HFFc6 (cell line): ENCODE measurements at regions not wholly inside any gene's neighbourhood (a gene's known extent, or its start where the extent isn't known, plus 50 kb on each side); places are given as distances from the start of the nearest gene placed in this dataset.

Source experiments
- DNase-seq: peaks from one replicate; pipeline ENCODE4 v3.0.0-alpha.2; 2018
- H3K27ac Mint-ChIP-seq: 2 replicates; pipeline ENCODE4 v1.8.0; 2020; ENCODE audit warnings: mild to moderate bottlenecking, mixed read lengths
- H3K27me3 Mint-ChIP-seq: 2 replicates; pipeline ENCODE4 v1.8.0; 2021; ENCODE audit warnings: mild to moderate bottlenecking, moderate library complexity, mixed read lengths; ENCODE audit not compliant: insufficient read depth
- H3K36me3 Mint-ChIP-seq: 2 replicates; pipeline ENCODE4 v1.8.0; 2021; ENCODE audit warnings: low read depth, mixed read lengths
- H3K4me1 Mint-ChIP-seq: 2 replicates; pipeline ENCODE4 v1.8.0; 2020; ENCODE audit warnings: low read depth, mixed read lengths
- H3K4me3 Mint-ChIP-seq: 2 replicates; pipeline ENCODE4 v1.8.0; 2020; ENCODE audit warnings: mild to moderate bottlenecking, moderate library complexity, mixed read lengths
- H3K9me3 Mint-ChIP-seq: 2 replicates; pipeline ENCODE4 v1.8.0; 2020; ENCODE audit warnings: mild to moderate bottlenecking, mixed read lengths
- CTCF ChIP-seq: fragments of 200-600 bp; sonication (generic); IDR thresholded peaks from 2 replicates; pipeline ENCODE4 v1.5.0; 2021; ENCODE audit warnings: antibody characterized with exemption, mild to moderate bottlenecking

GRCh38 chr14:62626416-62626815 is 418.8 kb downstream of the KCNH5 start:
- TF ChIP-seq CTCF: no peak
- peaks cover 5% of the 10 kb centered on the region; the same call in 1 of the 2 replicates for H3K36me3 Mint-ChIP-seq
- no peaks in the 10 kb centered on the region; the same call in 1 of the 2 replicates for H3K27me3 Mint-ChIP-seq
- no peak overlapping the region for H3K27ac Mint-ChIP-seq
- H3K4me3 Mint-ChIP-seq: no peak overlapping the region
- peaks cover 51% of the 10 kb centered on the region for H3K9me3 Mint-ChIP-seq
- H3K4me1 Mint-ChIP-seq: no peaks in the 10 kb centered on the region
- DNase-seq: no peak

DNA sequence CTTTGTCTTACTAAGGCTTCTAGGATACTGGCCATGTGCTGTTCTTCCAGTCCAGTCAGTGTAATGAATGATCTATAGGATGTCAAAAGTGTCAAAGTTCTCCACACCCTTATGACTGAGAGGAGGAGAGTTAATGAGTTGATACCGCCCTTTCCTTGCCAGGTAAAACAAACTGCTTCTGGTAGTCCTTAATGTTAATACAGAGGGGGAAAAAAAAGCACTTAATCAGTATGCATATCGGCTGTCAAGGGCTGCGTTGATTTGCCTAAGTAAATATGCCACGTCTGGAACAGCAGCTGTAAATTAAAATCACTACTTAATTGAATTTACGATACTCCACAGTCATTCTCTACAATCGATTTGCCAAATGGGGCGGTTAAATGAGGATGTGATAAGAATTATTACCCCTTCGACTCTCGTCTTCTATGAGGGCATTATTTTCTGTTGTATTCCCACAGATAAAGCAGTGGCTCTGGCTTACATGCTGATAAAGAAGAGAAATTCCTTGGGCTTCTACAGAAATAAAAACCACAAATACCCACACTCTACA is 416.0 kb downstream of the KCNH5 start:
- Mint-ChIP-seq H3K36me3 (peaks cover 5% of the 10 kb centered on the region; the same call in 1 of the 2 replicates), H3K9me3 (peaks cover 48% of the 10 kb centered on the region)
- no peak for TF ChIP-seq CTCF

DNA sequence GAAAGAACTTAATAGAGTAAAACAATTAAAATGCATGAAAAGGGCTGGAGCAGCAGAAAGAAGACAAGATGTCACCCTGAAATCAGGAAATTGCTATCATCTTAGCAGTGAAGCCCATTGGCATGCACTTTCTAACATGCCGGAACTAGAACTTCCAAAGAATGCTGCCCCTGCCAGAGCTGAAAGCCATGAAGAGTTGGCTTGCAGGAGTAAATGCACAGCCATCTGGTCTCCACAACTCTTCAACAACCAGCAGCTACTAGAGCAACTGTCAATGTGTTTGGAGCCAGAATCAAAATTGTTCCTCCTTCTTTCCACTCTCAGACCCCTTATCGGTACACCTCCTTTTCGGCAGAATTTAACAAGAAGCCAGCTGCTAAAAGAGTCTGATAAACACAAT is 414.1 kb downstream of the KCNH5 start:
- DNase-seq: no peak
- H3K27me3 Mint-ChIP-seq: no peaks in the 10 kb centered on the region
- no peak overlapping the region for H3K4me3 Mint-ChIP-seq
- H3K4me1 Mint-ChIP-seq: no peaks in the 10 kb centered on the region
- no peaks in the 10 kb centered on the region for H3K36me3 Mint-ChIP-seq
- no peak overlapping the region for H3K27ac Mint-ChIP-seq
- peaks cover 48% of the 10 kb centered on the region for H3K9me3 Mint-ChIP-seq
- TF ChIP-seq CTCF: no peak

More for the DNA sequence above, 416.0 kb downstream of the KCNH5 start:
- Mint-ChIP-seq H3K27ac (no peak overlapping the region), H3K27me3 (no peaks in the 10 kb centered on the region; the same call in 1 of the 2 replicates), H3K4me1 (no peaks in the 10 kb centered on the region), H3K4me3 (no peak overlapping the region)
- no peak for DNase-seq

- no peaks in the 10 kb centered on the region for H3K4me1 Mint-ChIP-seq
- TF ChIP-seq CTCF: no peak
- H3K36me3 Mint-ChIP-seq: no peaks in the 10 kb centered on the region
- no peak for DNase-seq
- no peaks in the 10 kb centered on the region for H3K27me3 Mint-ChIP-seq
- H3K9me3 Mint-ChIP-seq: peaks cover 47% of the 10 kb centered on the region
- H3K27ac Mint-ChIP-seq: no peak overlapping the region
- no peak overlapping the region for H3K4me3 Mint-ChIP-seq
Measured at GRCh38 chr14:62632771-62633170, 412.5 kb downstream of the KCNH5 start.

DNA sequence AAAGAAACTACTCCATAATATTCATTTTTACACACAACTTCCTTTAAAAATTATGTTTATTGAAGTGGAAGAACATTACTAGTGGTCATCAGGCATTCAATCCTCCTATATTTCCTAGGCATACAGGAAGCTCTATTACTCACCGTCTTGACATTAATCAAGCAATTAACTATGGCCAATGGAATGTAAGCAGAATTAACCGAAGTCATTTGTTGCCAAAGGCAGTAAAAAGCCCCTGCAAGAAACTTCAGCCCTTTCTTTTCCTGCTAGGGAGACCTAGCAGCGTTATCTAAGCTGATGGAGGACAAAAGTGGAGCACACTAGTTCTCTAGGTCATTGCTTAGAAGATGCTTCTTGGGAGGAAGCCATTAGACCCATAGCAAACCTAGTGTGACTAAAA is 399.6 kb downstream of the KCNH5 start:
- Mint-ChIP-seq H3K27ac (no peak overlapping the region), H3K4me3 (no peak overlapping the region), H3K4me1 (no peaks in the 10 kb centered on the region), H3K27me3 (no peaks in the 10 kb centered on the region), H3K36me3 (no peaks in the 10 kb centered on the region), H3K9me3 (peaks cover 23% of the 10 kb centered on the region)
- DNase-seq: no peak
- TF ChIP-seq CTCF: no peak
